ENCODE measurements at regions not wholly inside any gene's neighbourhood (a gene's known extent, or its start where the extent isn't known, plus 50 kb on each side); places are given as distances from the start of the nearest gene placed in this dataset.
"Not testable (repeated sequence)": the region's sequence is repeated elsewhere in the genome, so short reads cannot be mapped to it uniquely, and the experiment has no call there.

GRCh38 chr2:59295524-59296162 is 1054.5 kb upstream of the FANCL start:
- DNase-seq (ENCODE audit: low read depth, low spot score): no peak

GRCh38 chr2:59288771-59289170 is 1047.6 kb upstream of the FANCL start:
- DNase-seq (ENCODE audit: low read depth, low spot score): no peak

- no peak for DNase-seq (ENCODE audit: low read depth, low spot score)
Measured at GRCh38 chr2:59282374-59283057, 1041.4 kb upstream of the FANCL start.

- no peak for DNase-seq (ENCODE audit: low read depth, low spot score)
Measured at GRCh38 chr2:59277671-59278070, 1036.5 kb upstream of the FANCL start.

DNA sequence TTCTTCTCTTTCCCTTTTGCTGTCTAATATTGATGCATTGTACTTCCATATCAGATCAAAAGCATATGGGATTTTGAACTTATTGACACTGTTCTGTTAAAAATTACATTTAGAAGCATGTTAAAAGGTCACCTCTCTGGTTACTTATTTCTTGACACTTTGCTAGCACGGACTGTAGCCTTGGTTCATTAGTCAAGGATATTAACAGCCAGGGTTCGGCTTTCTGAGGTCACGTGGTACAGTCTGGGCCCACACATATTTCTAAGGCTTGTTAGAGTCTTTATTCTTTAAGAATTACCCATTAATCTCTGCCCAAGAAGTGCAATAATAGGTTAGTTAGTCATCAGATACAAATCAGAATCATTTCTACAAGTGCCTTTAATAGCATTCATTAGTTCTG is 1035.8 kb upstream of the FANCL start:
- no peak for DNase-seq (ENCODE audit: low read depth, low spot score)

DNA sequence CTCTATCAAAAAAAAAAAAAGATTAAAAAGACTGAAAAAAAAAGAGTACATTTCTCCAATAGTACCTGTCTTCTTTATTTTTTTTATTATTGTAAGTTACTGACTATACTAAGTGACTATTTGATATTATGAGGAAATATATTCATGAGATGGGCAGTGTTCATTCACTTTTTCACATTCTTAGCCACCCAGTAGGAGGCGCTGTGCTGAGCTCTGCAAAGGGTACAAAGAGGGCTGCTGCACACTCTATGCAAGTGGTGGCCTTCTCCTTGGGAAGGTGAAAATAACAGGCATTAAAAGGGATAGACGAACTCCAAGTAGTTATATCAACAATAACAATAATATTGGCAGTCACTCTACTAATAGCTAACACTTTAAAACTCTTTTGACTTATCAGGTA is 1034.9 kb upstream of the FANCL start:
- DNase-seq (ENCODE audit: low read depth, low spot score): no peak

DNA sequence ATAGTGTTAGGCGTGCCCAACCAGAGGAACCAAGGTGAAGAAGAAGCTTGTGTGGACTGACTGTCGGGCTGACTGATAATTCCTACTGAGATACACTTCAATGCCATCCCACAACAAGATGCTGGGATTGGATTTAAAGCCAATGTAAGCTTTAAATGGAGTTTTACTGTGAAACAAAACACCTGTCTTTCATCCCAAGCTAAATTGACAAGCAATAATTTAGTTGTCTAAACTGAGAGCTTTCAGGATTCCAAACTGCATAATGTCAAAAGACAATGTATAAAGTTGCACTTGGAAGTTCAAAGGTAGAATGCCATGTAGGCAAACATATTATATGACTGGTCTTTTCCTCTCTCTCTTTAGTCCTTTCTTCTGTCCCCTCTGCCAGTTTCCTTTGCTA is 1025.3 kb upstream of the FANCL start:
- no peak for DNase-seq (ENCODE audit: low read depth, low spot score)

- DNase-seq (ENCODE audit: low read depth, low spot score): no peak
Measured at GRCh38 chr2:59259913-59260312, 1018.8 kb upstream of the FANCL start.

- DNase-seq (ENCODE audit: low read depth, low spot score): no peak
Measured at GRCh38 chr2:59256290-59256689, 1015.2 kb upstream of the FANCL start.

DNA sequence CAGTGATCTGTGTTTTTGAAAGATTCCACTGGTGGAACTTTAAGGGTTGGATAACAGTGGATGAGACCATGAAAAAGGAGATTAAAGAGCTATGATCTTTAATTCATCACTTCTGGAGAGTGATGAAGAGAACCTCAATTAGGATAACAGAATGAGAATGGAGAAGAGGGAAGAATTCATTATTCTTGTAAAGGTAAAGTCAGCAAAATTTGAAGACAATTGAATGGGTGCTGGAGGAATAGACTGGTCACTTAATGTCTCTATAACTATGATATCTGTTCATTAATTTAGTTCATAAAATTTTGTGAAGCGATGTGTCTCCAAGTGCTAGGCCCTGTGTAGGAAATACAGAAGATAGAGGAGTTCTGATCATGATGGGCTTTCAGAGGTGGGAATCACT is 1013.2 kb upstream of the FANCL start:
- no peak for DNase-seq (ENCODE audit: low read depth, low spot score)

DNA sequence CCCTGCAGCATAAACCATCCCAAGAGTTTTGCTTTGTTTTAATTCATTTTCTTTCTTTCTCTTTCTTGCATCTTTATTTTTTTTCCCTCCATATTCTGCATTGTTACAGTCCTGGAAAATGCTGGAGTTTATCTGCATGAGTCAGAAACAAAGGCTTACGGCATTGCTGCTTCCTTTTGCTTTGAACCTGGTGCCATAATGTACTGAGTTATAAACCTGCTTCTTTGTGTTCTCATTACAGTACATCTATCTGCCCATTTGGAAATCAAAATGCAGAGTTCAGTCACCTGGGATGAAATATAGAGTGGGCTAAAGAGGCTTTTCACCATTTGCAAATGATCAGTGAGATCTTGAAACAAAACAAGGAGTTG is 1009.2 kb upstream of the FANCL start:
- DNase-seq (ENCODE audit: low read depth, low spot score): no peak

GRCh38 chr2:59249441-59250306 is 1008.5 kb upstream of the FANCL start:
- DNase-seq (ENCODE audit: low read depth, low spot score): no peak

DNA sequence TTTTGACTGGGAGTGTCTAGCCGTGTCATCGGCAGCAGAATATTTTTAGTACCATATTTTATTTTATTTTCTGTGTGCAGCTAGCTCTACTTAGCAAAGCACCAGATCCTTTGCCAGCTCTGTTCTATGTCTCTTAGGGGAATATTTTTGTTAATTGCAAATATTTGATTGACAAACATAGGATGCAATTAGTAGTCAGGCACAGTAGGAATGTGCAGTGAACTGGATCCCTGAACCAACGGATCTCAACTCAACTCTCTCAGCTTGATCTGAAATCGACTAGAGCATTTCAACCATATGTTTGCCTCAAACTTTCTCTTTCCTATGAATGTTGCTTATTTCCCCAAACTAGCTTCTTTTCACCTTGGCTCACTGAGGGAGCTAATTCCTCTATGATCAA is 998.0 kb upstream of the FANCL start:
- DNase-seq (ENCODE audit: low read depth, low spot score): no peak

- no peak for DNase-seq (ENCODE audit: low read depth, low spot score)
Measured at GRCh38 chr2:59237311-59237710, 996.2 kb upstream of the FANCL start.

GRCh38 chr2:59236723-59237122 is 995.6 kb upstream of the FANCL start:
- no peak for DNase-seq (ENCODE audit: low read depth, low spot score)

- DNase-seq (ENCODE audit: low read depth, low spot score): no peak
Measured at GRCh38 chr2:59233920-59234319, 992.8 kb upstream of the FANCL start.

- no peak for DNase-seq (ENCODE audit: low read depth, low spot score)
Measured at GRCh38 chr2:59233448-59233847, 992.3 kb upstream of the FANCL start.

DNA sequence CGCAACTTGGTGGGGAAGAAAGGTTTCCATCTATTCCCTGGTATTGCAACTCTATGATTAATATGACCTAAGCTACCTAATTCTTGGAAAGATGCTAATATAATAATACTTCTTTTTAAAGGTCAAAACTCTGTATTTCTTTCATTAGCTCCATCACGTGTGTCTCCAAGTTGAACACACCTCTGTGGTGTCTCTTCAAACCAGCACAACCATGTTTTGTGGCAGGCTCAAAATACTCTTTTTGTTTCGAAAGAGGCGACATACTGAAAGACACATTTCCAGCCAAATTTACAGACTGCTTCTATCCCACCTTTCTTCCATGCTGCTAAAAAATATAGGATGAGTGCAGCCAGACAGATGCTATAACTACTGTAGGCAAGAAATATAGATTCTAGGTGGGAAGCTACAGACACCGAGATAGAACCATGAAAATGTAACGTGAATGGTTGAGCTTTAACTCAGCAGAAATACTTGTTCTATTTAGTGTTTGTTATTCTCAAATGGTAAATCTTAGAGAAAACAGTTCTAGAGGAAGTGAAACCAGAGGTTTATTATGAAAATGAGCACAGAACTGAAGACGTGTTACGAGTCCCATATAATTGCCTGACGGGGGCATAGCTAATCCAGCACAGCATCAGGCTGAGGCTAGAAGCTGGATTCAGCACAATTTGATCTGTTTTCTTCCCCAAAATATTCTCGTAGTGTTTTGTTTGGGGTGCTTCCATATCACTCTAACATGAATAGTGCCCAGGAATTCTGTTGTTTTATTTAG is 991.5 kb upstream of the FANCL start:
- DNase-seq (ENCODE audit: low read depth, low spot score): no peak

DNA sequence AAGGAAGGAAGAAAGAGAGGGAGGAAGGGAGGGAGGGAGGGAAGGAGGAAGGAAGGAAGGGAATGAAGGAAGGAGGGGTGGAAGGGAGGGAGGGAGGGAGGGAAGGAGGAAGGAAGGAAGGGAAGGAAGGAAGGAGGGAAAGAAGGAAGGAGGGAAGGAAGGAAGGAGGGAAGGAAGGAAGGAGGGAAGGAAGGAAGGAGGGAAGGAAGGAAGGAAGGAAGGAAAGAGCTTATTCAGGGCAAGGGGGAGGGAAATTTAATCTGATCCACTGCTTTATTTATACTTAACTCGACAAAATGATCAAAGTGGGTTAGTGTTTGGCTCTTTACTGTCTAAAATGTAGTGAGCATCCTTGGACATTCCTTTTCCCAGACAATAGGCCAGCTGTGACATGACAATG is 985.2 kb upstream of the FANCL start:
- not testable (repeated sequence) for DNase-seq (ENCODE audit: low read depth, low spot score)

DNA sequence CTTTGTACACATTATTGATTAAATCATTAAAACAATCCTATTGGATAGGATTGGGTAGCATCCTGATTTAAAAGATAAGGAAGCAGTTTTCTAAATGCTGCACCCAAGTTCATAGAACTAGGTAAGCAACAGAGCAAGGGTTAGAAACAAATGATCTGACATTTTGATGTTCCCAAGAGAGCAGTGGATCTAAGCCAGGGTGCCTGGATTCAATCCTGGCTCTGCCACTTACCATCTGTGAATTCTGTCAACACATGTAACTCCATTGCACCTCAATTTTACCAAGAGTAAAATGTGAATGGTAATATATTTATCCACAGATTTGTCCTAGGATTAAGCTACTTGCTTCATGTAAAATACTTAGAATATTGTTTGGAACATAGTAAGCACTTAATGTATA is 982.6 kb upstream of the FANCL start:
- DNase-seq (ENCODE audit: low read depth, low spot score): no peak

DNA sequence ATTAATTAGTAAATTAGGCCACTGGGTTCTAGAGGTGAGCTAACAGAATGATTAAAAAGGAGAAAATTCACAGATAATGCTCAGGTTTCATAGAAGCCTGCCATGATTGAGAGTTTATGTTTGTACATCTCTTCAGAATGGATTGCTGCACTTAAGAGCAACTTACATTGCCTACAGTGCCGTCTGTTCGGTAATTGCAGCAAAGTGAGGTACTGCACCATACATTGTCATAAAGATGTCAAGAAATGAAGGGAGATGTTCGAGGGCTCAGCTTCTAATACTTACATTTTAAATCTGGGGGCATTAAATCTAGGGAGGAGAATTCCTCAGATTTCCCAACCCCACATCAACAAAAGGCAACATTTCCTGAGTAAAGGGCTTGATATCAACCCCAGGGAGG is 976.2 kb upstream of the FANCL start:
- DNase-seq (ENCODE audit: low read depth, low spot score): no peak

GRCh38 chr2:59206361-59206760 is 965.2 kb upstream of the FANCL start:
- no peak for DNase-seq (ENCODE audit: low read depth, low spot score)

Data from iPS DF 19.7 (cell line).